Mammary epithelial cell (primary cell): ENCODE measurements at regions not wholly inside any gene's neighbourhood (a gene's known extent, or its start where the extent isn't known, plus 50 kb on each side); places are given as distances from the start of the nearest gene placed in this dataset.

Source experiments
- EZH2 ChIP-seq: IDR thresholded peaks from 2 replicates; pipeline ENCODE4 v1.6.1; 2012; ENCODE audit warnings: low read length, inconsistent platforms, borderline replicate concordance
- TF ChIP-seq, protein P1 (sequence below), 2 donors: IDR thresholded peaks in 1 of 2; conservative IDR thresholded peaks in 1 of 2; 2 replicates each; pipeline ENCODE4 v1.5.1; 2011 to 2012; ENCODE audit warnings: inconsistent platforms in 2 of 2, low read length in 2 of 2, mild to moderate bottlenecking in 2 of 2, control low read depth in 1 of 2, low read depth in 1 of 2; ENCODE audit not compliant: insufficient read depth in 1 of 2; ENCODE audit errors: extremely low read depth in 1 of 2

DNA sequence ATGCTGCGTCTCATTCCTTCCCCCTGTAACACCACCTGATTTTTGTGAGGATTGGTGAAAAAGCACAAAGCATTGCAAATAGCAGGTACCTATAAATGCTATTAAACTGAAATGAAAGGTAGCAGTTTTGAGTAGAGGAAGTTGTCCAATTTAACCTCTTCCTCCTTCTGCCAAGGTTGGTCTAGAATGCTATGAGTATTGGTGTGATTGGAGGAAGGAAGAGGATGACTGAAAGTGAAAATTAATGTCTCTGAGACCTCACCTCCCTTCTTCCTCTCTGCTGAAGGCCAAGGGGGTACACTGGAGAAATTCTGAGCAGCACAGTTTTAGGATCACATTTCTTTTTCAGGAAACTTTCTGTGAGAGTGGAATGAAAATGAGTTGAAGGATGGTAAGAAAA lies 94.4 kb downstream of the DTWD1 start:
- TF ChIP-seq, protein P1, sequence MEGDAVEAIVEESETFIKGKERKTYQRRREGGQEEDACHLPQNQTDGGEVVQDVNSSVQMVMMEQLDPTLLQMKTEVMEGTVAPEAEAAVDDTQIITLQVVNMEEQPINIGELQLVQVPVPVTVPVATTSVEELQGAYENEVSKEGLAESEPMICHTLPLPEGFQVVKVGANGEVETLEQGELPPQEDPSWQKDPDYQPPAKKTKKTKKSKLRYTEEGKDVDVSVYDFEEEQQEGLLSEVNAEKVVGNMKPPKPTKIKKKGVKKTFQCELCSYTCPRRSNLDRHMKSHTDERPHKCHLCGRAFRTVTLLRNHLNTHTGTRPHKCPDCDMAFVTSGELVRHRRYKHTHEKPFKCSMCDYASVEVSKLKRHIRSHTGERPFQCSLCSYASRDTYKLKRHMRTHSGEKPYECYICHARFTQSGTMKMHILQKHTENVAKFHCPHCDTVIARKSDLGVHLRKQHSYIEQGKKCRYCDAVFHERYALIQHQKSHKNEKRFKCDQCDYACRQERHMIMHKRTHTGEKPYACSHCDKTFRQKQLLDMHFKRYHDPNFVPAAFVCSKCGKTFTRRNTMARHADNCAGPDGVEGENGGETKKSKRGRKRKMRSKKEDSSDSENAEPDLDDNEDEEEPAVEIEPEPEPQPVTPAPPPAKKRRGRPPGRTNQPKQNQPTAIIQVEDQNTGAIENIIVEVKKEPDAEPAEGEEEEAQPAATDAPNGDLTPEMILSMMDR (conservative IDR thresholded peaks at IDR 0.05 in 1 of 2, IDR thresholded peaks at IDR 0.05 in 1 of 2; ENCODE audit: extremely low read depth in 1 of 2, insufficient read depth in 1 of 2, low read depth in 1 of 2, low read length in 2 of 2) = no peak
- TF ChIP-seq EZH2 = no peak
